ENCODE measurements at regions not wholly inside any gene's neighbourhood (a gene's known extent, or its start where the extent isn't known, plus 50 kb on each side); places are given as distances from the start of the nearest gene placed in this dataset.

GRCh38 chr7:42348631-42349030, 111.6 kb upstream of the GLI3 start:
- TF ChIP-seq FOXA1 (IDR thresholded peaks at IDR 0.05) (no peak), HDGF (IDR thresholded peaks at IDR 0.05; ENCODE audit: borderline replicate concordance) (no peak), SUZ12 (IDR thresholded peaks at IDR 0.05) (no peak), BHLHE40 (IDR thresholded peaks at IDR 0.05; ENCODE audit: borderline replicate concordance) (no peak), FOXM1 (IDR thresholded peaks at IDR 0.05; ENCODE audit: borderline replicate concordance) (no peak), SP1 (IDR thresholded peaks at IDR 0.05) (no peak)

Measured in HEK293T (cell line).